Prostate gland (tissue), 2 donors: ENCODE measurements at regions not wholly inside any gene's neighbourhood (a gene's known extent, or its start where the extent isn't known, plus 50 kb on each side); places are given as distances from the start of the nearest gene placed in this dataset.
"Not testable (repeated sequence)": the region's sequence is repeated elsewhere in the genome, so short reads cannot be mapped to it uniquely, and the experiment has no call there.

ENCODE experiments used
- POLR2A ChIP-seq: fragments of 450-650 bp; IDR thresholded peaks from one replicate; pipeline ENCODE4 v1.6.1; 2016; ENCODE audit warnings: antibody characterized with exemption, mild to moderate bottlenecking
- POLR2AphosphoS5 ChIP-seq: sonication (generic); formaldehyde crosslinking; IDR thresholded peaks from one replicate; pipeline ENCODE4 v1.6.1; 2017; ENCODE audit warnings: antibody characterized with exemption
- TF ChIP-seq, protein P1 (sequence below), 4 experiments: fragments of 200-600 bp in 2 of 4; fragments of 450-650 bp in 2 of 4; sonication (generic) in 2 of 4; IDR thresholded peaks; 1 replicate in 3 of 4; 2 replicates in 1 of 4; pipeline ENCODE4 v1.5.1; 2016 to 2019; ENCODE audit warnings: antibody characterized with exemption in 4 of 4, mild to moderate bottlenecking in 2 of 4, moderate library complexity in 2 of 4

DNA sequence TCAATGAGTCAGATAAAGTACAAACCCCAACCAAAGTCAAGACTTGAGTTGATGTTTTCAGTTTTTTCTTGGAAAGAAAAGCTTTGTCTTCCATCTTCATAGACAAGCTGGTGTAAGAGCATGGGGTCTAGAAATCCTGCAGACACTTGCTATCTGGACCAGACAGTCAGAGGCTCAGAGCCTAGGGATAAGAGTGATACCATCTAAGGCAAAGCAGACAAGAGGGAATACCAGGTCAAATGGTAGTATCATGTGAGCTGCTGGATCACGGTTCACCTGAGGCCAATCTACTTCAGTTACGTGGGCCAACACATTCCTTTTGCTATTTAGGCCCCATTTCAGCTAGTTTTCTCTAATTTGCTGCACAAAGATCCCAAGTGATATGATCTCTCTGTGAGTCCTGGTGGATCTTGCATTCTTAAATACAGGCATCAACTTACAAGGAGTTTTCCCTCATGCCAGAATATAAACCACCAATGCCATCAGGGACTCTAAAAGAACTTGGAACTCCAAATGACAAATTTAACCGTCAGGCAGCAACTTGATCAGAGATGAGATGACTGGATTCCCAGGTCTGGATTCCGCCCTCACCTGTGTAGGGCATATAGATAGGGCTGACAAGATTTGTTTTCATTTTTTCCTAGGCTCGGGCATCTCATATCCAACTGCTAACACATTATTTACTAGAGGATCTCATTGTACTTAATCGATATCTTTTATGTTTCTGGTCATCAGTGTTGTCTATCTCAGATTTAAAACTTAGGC lies 101.4 kb downstream of the FOXD4L6 start:
- TF ChIP-seq, protein P1, sequence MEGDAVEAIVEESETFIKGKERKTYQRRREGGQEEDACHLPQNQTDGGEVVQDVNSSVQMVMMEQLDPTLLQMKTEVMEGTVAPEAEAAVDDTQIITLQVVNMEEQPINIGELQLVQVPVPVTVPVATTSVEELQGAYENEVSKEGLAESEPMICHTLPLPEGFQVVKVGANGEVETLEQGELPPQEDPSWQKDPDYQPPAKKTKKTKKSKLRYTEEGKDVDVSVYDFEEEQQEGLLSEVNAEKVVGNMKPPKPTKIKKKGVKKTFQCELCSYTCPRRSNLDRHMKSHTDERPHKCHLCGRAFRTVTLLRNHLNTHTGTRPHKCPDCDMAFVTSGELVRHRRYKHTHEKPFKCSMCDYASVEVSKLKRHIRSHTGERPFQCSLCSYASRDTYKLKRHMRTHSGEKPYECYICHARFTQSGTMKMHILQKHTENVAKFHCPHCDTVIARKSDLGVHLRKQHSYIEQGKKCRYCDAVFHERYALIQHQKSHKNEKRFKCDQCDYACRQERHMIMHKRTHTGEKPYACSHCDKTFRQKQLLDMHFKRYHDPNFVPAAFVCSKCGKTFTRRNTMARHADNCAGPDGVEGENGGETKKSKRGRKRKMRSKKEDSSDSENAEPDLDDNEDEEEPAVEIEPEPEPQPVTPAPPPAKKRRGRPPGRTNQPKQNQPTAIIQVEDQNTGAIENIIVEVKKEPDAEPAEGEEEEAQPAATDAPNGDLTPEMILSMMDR (IDR thresholded peaks at IDR 0.05): not testable (repeated sequence)
- TF ChIP-seq POLR2A, POLR2AphosphoS5: not testable (repeated sequence)
